ENCODE measurements at regions not wholly inside any gene's neighbourhood (a gene's known extent, or its start where the extent isn't known, plus 50 kb on each side); places are given as distances from the start of the nearest gene placed in this dataset.

- H3K27me3 Mint-ChIP-seq, result no peaks in the 10 kb centered on the region
- H3K9me3 Mint-ChIP-seq, result no peaks in the 10 kb centered on the region
- H3K4me1 Mint-ChIP-seq, result peaks cover 12% of the 10 kb centered on the region
- no peak overlapping the region for H3K4me3 Mint-ChIP-seq
- DNase-seq (no peak), ATAC-seq (no peak)
- H3K27ac Mint-ChIP-seq, result no peak overlapping the region
These were observed 1376.0 kb downstream of the TBC1D22A start for GRCh38 chr22:48138427-48138826.

GRCh38 chr22:48137640-48138039 is 1375.2 kb downstream of the TBC1D22A start:
- H3K4me3 Mint-ChIP-seq, result no peak overlapping the region
- no peak overlapping the region for H3K27ac Mint-ChIP-seq
- DNase-seq (no peak), ATAC-seq (no peak)
- no peaks in the 10 kb centered on the region for H3K9me3 Mint-ChIP-seq
- H3K27me3 Mint-ChIP-seq, result no peaks in the 10 kb centered on the region
- H3K4me1 Mint-ChIP-seq, result peaks cover 12% of the 10 kb centered on the region

GRCh38 chr22:48135592-48135991 is 1373.1 kb downstream of the TBC1D22A start:
- peaks cover 12% of the 10 kb centered on the region for H3K4me1 Mint-ChIP-seq
- ATAC-seq, result no peak

GRCh38 chr22:48125416-48125815 is 1363.0 kb downstream of the TBC1D22A start:
- Mint-ChIP-seq H3K4me1 (no peaks in the 10 kb centered on the region), H3K4me3 (no peak overlapping the region), H3K9me3 (peaks cover 0 to 7% of the 10 kb centered on the region in 2 donors), H3K27me3 (no peaks in the 10 kb centered on the region), H3K27ac (no peak overlapping the region)
- ATAC-seq (no peak), DNase-seq (no peak)

More at GRCh38 chr22:48135592-48135991, 1373.1 kb downstream of the TBC1D22A start:
- Mint-ChIP-seq H3K9me3 (no peaks in the 10 kb centered on the region), H3K4me3 (no peak overlapping the region), H3K27me3 (no peaks in the 10 kb centered on the region), H3K27ac (peak overlapping the region in 1 of 2 donors; percentile 10)
- no peak for DNase-seq

- H3K27ac Mint-ChIP-seq, result no peak overlapping the region
- H3K4me1 Mint-ChIP-seq, result no peaks in the 10 kb centered on the region
- peaks cover 0 to 7% of the 10 kb centered on the region in 2 donors for H3K9me3 Mint-ChIP-seq
- H3K27me3 Mint-ChIP-seq, result peaks cover 13% of the 10 kb centered on the region
- no peak for ATAC-seq
- DNase-seq, result no peak
- no peak overlapping the region for H3K4me3 Mint-ChIP-seq
These were observed 1359.5 kb downstream of the TBC1D22A start for GRCh38 chr22:48121984-48122383.

- H3K9me3 Mint-ChIP-seq, result peaks cover 4 to 15% of the 10 kb centered on the region in 2 donors
- peaks cover 13% of the 10 kb centered on the region for H3K27me3 Mint-ChIP-seq
- no peak overlapping the region for H3K27ac Mint-ChIP-seq
- H3K4me1 Mint-ChIP-seq, result no peaks in the 10 kb centered on the region
- no peak overlapping the region for H3K4me3 Mint-ChIP-seq
- no peak for DNase-seq
- ATAC-seq, result no peak
These were observed 1356.2 kb downstream of the TBC1D22A start for GRCh38 chr22:48118654-48119053.

- ATAC-seq (no peak), DNase-seq (no peak)
- Mint-ChIP-seq H3K9me3 (peaks cover 4 to 11% of the 10 kb centered on the region in 2 donors), H3K27ac (no peak overlapping the region), H3K4me3 (no peak overlapping the region), H3K4me1 (peaks cover 6% of the 10 kb centered on the region), H3K27me3 (peaks cover 13% of the 10 kb centered on the region)
These were observed 1354.4 kb downstream of the TBC1D22A start for GRCh38 chr22:48116871-48117270.

GRCh38 chr22:48112687-48113521 is 1350.5 kb downstream of the TBC1D22A start:
- peaks cover 8% of the 10 kb centered on the region for H3K27me3 Mint-ChIP-seq
- ATAC-seq (peak; percentile 60), DNase-seq (no peak)
- H3K9me3 Mint-ChIP-seq, result peaks cover 8 to 14% of the 10 kb centered on the region in 2 donors
- peak overlapping the region in 1 of 2 donors; percentile 34 for H3K27ac Mint-ChIP-seq
- H3K4me3 Mint-ChIP-seq, result no peak overlapping the region
- H3K4me1 Mint-ChIP-seq, result peaks cover 6% of the 10 kb centered on the region

- ATAC-seq (no peak), DNase-seq (no peak)
- Mint-ChIP-seq H3K4me1 (no peaks in the 10 kb centered on the region), H3K27ac (no peak overlapping the region), H3K27me3 (peaks cover 53% of the 10 kb centered on the region), H3K9me3 (peaks cover 4 to 12% of the 10 kb centered on the region in 2 donors), H3K4me3 (no peak overlapping the region)
These were observed 1344.3 kb downstream of the TBC1D22A start for GRCh38 chr22:48106715-48107259.

GRCh38 chr22:48106215-48106614 is 1343.8 kb downstream of the TBC1D22A start:
- no peak for ATAC-seq
- Mint-ChIP-seq H3K27me3 (peaks cover 53% of the 10 kb centered on the region), H3K4me1 (peaks cover under 1% of the 10 kb centered on the region), H3K27ac (no peak overlapping the region), H3K4me3 (no peak overlapping the region), H3K9me3 (peaks cover 4 to 12% of the 10 kb centered on the region in 2 donors)
- no peak for DNase-seq

GRCh38 chr22:48105259-48105658 is 1342.8 kb downstream of the TBC1D22A start:
- DNase-seq, result no peak
- peaks cover 10% of the 10 kb centered on the region for H3K4me1 Mint-ChIP-seq
- H3K9me3 Mint-ChIP-seq, result peaks cover 4 to 12% of the 10 kb centered on the region in 2 donors
- peaks cover 53% of the 10 kb centered on the region for H3K27me3 Mint-ChIP-seq
- ATAC-seq, result no peak
- H3K27ac Mint-ChIP-seq, result no peak overlapping the region
- no peak overlapping the region for H3K4me3 Mint-ChIP-seq

- Mint-ChIP-seq H3K9me3 (peaks cover 4 to 12% of the 10 kb centered on the region in 2 donors), H3K27ac (no peak overlapping the region), H3K4me1 (peaks cover 15% of the 10 kb centered on the region), H3K27me3 (peaks cover 53% of the 10 kb centered on the region), H3K4me3 (no peak overlapping the region)
- ATAC-seq (no peak), DNase-seq (no peak)
These were observed 1342.3 kb downstream of the TBC1D22A start for GRCh38 chr22:48104766-48105165.

- ATAC-seq (no peak), DNase-seq (no peak)
- Mint-ChIP-seq H3K27me3 (peaks cover 52% of the 10 kb centered on the region), H3K9me3 (peaks cover 4 to 12% of the 10 kb centered on the region in 2 donors), H3K27ac (peak overlapping the region; percentile 52 to 75), H3K4me1 (peaks cover 20% of the 10 kb centered on the region), H3K4me3 (no peak overlapping the region)
These were observed 1341.8 kb downstream of the TBC1D22A start for GRCh38 chr22:48104102-48104738.

GRCh38 chr22:48103126-48103875 is 1340.9 kb downstream of the TBC1D22A start:
- H3K9me3 Mint-ChIP-seq, result peaks cover 0 to 6% of the 10 kb centered on the region in 2 donors
- no peak for DNase-seq
- H3K27ac Mint-ChIP-seq, result no peak overlapping the region
- no peak overlapping the region for H3K4me3 Mint-ChIP-seq
- peaks cover 30% of the 10 kb centered on the region for H3K4me1 Mint-ChIP-seq
- no peak for ATAC-seq
- H3K27me3 Mint-ChIP-seq, result peaks cover 45% of the 10 kb centered on the region

GRCh38 chr22:48102581-48102980 is 1340.1 kb downstream of the TBC1D22A start:
- DNase-seq (no peak), ATAC-seq (no peak)
- Mint-ChIP-seq H3K4me1 (peaks cover 37% of the 10 kb centered on the region), H3K27ac (no peak overlapping the region), H3K27me3 (peaks cover 45% of the 10 kb centered on the region), H3K9me3 (peaks cover 0 to 6% of the 10 kb centered on the region in 2 donors), H3K4me3 (no peak overlapping the region)

All from stimulated activated naive CD8-positive, alpha-beta T cell treated with anti-CD3 and anti-CD28 coated beads, Interleukin-15, amount 100 ng/mL, for 72 hours (primary cell).